ENCODE measurements at regions not wholly inside any gene's neighbourhood (a gene's known extent, or its start where the extent isn't known, plus 50 kb on each side); places are given as distances from the start of the nearest gene placed in this dataset.

- no peak for TF ChIP-seq CTCF (conservative IDR thresholded peaks at IDR 0.05 in 1 of 2, IDR thresholded peaks at IDR 0.05 in 1 of 2; ENCODE audit: low read depth in 1 of 2, low read length in 2 of 2)
- TF ChIP-seq EZH2 (IDR thresholded peaks at IDR 0.05; ENCODE audit: low read length, missing control alignments): no peak
These were observed 771.6 kb downstream of the DIPK2A start for GRCh38 chr3:144743225-144743668.
